Activated T-cell treated with anti-CD3 and anti-CD28 coated beads for 1 hour (primary cell): ENCODE measurements at regions not wholly inside any gene's neighbourhood (a gene's known extent, or its start where the extent isn't known, plus 50 kb on each side); places are given as distances from the start of the nearest gene placed in this dataset.

Experiments used
- DNase-seq: peaks from one replicate; pipeline ENCODE4 v3.0.0-alpha.2; 2020; ENCODE audit warnings: low read depth

- no peak for DNase-seq
Observed at GRCh38 chr1:22245726-22246125, 102.8 kb upstream of the WNT4 start.

DNA sequence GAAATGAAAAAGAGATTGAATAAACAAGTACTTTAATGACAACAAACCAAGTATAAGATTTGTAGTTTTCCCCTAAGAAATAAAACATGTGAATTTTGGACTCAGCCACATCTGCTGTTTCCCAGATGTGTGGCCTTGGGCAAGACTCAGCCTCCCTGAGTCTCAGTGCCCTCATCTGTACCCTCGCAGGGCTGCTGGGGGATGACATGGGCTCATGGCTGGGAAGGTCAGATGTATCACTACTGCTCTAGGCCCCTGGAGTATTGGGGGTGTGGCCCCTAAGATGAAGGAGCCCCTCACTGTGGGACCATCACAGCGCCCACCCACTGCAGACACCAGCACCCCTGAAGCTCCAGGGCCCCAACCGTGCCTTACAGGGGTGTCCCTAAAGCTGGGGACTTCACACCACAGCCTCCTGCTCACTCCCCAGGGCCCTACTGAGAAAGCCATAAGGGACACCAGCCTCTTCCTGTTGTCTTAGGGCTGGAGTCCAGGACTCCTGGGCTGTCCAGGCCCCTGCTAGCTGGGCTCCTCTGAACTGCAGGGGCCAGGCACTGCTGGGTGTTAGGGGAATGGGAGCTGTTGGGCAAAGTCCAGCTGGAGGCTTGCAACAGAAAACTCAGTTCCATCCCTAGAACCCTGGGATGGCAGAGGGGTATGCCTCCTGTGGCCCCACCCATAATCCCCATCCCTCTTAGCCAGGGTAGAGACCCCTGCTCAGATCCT is 104.0 kb upstream of the WNT4 start:
- DNase-seq = no peak

GRCh38 chr1:22247527-22248245 is 104.8 kb upstream of the WNT4 start:
- no peak for DNase-seq

- no peak for DNase-seq
Observed at GRCh38 chr1:22248746-22249145, 105.8 kb upstream of the WNT4 start.

- no peak for DNase-seq
Observed at GRCh38 chr1:22249928-22250680, 107.2 kb upstream of the WNT4 start.

DNA sequence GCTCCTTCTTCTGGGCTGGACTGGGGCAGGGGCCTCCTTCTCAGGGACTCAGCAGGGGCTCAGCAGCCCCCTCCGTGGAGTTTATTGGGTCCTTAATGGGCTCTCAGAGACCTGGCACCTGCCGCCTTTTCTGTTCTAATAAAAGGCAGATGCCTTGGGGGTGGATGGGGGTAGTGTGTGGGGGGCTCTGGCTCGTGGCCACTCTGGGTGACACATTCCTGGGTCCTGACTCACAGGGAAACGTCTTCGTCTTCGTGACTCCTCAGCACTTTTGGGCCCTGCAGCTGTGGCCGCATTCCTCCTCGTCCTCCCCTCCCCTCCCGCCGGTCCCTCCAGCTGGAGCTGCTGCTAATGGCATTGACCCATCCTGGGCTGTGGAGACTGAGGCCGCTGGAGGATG is 107.8 kb upstream of the WNT4 start:
- no peak for DNase-seq

DNA sequence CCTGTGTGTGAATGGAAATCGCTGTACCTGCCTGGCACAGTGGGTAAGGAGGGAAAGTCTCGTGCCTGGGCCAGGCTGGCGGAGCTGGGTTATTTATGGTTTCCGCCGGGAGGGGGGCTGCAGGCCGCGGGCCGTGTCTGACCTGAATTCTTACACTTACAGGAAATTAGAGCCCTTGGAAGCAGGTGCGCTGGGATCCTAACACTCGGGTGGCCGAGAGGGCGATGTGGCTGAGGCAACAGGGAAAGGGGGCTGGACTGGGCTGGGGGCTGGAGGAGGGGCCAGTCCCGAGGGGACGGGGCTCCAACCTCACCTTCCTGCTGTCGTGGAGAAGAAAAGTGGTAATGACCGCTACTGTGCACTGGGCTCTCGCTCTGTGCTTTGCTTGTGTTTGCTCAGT is 109.4 kb upstream of the WNT4 start:
- DNase-seq = no peak

- no peak for DNase-seq
Observed at GRCh38 chr1:22253012-22253790, 110.3 kb upstream of the WNT4 start.

- DNase-seq = no peak
Observed at GRCh38 chr1:22254756-22255155, 111.9 kb upstream of the WNT4 start.

DNA sequence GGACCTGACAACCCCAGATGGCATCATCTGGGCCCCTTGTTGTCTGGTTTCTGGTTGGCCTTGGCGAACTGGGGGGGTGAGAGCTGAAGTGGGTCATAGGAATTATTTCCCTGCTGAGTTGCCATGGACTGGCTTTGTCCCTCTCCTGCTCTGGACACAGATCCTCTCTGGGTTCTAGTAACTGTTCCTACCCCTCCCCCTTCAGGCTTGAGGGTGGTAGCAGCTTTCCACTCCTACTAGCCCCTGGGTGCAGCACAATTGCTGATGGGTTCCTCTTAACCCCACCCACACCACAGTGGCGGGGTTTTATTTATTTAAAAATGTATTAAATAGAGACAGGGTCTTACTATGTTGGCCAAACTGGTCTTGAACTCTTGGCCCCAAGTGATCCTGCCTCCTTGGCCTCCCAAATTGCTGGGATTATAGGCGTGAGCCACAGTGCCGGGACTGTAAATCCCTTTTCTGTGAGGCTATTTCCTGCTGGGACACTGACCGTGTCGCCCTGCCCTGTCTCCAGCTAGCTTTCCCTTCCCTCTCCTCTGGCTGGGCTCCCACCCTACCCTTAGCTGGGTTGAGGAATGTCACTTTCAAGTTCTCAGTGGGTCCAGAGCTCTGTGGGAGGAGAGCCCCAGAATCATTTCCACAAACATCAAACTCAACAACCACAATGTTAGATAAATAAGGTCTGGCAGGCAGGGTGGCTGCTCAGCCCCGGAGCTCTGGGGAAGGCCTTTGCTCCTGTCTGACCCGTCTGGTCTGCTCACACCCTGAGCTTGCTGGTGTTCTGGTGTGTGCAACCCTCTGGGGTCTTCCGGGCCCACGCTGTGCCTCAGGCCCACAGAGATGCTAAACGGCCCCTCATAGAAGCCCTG is 112.7 kb upstream of the WNT4 start:
- DNase-seq = no peak

- no peak for DNase-seq
Observed at GRCh38 chr1:22256213-22256512, 113.3 kb upstream of the WNT4 start.

DNA sequence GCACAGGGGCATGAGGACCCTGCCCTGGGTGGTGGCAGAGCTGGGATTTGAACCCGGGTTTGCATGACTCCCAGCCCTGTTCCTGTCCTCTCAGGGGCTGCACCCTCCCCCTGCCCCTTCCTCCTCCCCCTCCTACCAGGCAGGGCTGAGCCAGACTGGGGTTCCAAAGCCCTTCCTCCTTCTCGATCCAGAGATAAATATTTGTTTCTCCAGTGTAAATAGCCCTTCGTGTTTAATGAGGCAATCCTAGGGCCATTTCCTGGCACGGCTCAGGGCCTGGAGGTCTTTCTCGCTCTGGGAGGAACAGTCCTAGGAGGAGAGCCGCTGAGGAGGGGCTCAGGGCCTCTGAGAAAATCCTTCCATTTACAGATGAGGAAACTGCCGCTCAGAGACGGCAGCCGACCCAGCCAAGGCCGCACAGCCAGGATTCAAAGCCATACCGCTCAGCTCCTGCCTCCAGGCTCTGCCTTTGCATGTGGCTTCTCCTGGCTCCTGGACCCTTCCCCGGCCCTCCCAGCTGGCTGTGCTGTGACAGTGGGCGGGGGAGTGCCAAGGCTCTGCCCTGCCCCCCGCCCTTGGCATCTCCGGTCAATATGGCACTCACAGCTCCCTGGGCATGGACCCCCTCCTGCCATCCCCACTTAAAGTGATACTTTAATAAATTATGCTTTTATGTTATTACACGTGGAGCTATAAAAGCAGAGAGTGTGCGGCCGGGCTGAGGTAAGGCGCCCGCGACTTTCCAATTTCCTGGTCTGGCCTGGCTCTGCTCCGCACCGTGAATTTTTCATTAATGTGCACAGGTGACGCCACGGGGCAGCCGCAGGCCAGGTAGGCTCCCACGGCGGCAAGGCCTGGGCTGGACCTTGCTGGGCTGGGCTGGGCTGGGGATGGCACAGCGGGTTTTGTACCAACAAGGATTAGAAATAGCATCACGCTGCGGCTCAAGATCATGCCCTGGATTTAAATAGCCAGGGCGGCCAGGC is 114.7 kb upstream of the WNT4 start:
- no peak for DNase-seq

DNA sequence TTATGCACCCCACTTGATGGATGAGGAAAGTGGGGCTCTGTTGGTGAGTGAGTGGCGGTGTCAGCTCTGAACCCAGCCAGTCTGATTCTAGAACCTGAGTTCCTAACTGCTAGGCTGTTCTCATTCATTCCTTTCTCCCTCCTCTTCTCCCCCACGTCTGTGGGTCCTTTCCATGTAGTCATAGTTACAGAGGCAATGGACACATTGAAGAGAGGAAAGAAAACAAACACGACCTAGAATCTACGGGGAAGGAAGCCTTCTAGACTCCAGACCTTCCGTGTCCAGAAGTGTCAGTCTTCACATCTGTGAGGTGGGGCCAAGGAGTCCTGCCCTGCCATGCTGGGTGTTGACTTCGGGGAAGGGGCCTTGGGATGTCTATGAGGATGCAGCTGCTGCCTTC is 115.8 kb upstream of the WNT4 start:
- no peak for DNase-seq

- no peak for DNase-seq
Observed at GRCh38 chr1:22259551-22260282, 116.8 kb upstream of the WNT4 start.

DNA sequence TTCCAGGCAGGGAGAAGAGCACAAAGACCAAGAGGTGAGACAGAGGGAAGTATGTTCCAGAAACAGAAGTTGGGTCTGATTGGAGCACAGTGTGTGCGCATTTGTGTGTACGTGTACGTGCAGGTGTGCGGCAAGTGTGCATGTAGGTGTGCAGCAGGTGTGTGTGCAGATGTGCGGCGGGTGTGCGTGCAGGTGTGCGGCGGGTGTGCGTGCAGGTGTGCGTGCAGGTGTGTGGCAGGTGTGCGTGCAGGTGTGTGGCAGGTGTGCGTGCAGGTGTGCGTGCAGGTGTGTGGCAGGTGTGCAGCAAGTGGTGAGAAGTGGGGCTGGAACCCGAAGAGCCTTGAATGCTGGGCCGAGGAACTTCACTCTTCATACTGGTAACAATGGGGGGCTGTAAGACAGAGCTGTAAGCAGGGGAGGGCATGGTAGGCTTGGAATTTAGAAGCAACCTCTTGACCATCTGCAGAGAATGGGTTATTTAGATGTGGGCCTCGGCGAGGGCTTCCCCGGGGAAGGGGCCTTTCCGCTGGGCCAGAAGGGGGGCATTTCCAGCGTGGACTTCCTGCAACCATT is 118.0 kb upstream of the WNT4 start:
- no peak for DNase-seq

DNA sequence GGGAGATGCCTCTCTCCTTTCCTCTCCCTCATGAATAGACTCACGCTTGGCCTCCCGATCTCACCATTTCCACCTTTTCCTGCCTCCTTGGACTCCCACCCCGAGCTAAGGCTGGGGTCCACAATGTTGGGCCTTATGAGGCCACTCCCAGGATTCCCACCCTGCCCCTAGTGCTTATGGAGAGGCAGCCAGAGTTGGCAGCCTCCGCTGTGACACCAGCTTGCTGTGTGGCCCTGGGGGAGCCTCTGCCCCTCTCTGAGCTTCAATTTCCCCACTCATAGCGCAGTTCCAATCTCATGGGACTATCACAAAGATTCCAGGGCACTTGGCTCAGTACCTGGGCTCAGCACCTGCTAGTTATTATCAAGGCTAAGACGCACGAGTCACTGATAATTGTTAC is 118.7 kb upstream of the WNT4 start:
- no peak for DNase-seq

GRCh38 chr1:22262583-22262982 is 119.7 kb upstream of the WNT4 start:
- no peak for DNase-seq

GRCh38 chr1:22263359-22263758 is 120.5 kb upstream of the WNT4 start:
- no peak for DNase-seq
